Esophagus squamous epithelium (tissue), 4 donors: ENCODE measurements at regions not wholly inside any gene's neighbourhood (a gene's known extent, or its start where the extent isn't known, plus 50 kb on each side); places are given as distances from the start of the nearest gene placed in this dataset.

Experiments used
- POLR2A ChIP-seq, 4 donors: fragments of 450-650 bp; IDR thresholded peaks; one replicate each; pipeline ENCODE4 v1.6.1; 2017; ENCODE audit warnings: antibody characterized with exemption in 4 of 4, mild to moderate bottlenecking in 4 of 4, moderate library complexity in 3 of 4
- TF ChIP-seq, protein P1 (sequence below), 6 experiments: fragments of 450-650 bp in 4 of 6; fragments of 200-600 bp in 2 of 6; sonication (generic) in 2 of 6; IDR thresholded peaks; one replicate each; pipeline ENCODE4 v1.5.1; 2016 to 2019; ENCODE audit warnings: antibody characterized with exemption in 6 of 6, mild to moderate bottlenecking in 4 of 6, moderate library complexity in 4 of 6

DNA sequence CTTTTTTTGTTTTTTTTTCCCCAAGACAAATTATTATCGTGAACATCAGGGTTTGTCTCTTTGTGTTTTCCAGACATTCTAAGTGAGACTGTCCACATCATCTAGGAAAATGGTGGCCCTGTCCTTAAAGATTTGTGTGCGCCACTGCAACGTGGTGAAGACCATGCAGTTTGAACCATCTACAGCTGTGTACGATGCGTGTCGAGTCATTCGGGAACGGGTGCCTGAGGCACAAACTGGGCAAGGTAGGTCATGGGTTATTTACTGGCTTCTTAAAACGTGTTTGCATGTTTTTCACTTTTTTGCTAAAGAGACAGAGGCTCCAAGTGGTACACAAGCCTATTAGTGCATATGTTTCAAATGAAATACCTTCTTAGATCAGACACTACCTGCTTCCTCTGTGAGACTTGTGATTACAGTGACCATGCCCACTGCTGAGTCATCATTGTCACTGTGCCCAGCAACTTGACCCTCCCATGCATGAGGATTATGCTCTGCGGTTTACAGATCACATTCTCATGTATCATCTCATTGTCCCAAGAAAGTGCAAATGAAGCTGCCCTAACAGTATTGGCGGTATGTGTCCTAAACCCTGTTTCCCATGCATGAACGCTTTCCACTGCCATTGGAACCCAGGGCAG lies 395.2 kb upstream of the TPM1 start:
- TF ChIP-seq POLR2A (IDR thresholded peaks at IDR 0.05) = no peak
- TF ChIP-seq, protein P1, sequence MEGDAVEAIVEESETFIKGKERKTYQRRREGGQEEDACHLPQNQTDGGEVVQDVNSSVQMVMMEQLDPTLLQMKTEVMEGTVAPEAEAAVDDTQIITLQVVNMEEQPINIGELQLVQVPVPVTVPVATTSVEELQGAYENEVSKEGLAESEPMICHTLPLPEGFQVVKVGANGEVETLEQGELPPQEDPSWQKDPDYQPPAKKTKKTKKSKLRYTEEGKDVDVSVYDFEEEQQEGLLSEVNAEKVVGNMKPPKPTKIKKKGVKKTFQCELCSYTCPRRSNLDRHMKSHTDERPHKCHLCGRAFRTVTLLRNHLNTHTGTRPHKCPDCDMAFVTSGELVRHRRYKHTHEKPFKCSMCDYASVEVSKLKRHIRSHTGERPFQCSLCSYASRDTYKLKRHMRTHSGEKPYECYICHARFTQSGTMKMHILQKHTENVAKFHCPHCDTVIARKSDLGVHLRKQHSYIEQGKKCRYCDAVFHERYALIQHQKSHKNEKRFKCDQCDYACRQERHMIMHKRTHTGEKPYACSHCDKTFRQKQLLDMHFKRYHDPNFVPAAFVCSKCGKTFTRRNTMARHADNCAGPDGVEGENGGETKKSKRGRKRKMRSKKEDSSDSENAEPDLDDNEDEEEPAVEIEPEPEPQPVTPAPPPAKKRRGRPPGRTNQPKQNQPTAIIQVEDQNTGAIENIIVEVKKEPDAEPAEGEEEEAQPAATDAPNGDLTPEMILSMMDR (IDR thresholded peaks at IDR 0.05) = no peak
